SU-DHL-6 (cell line): ENCODE measurements at regions not wholly inside any gene's neighbourhood (a gene's known extent, or its start where the extent isn't known, plus 50 kb on each side); places are given as distances from the start of the nearest gene placed in this dataset.

Experiments
- H2AFZ ChIP-seq: fragments of 200-600 bp; sonication (generic); 2 replicates; pipeline ENCODE4 v1.6.1; 2014; ENCODE audit warnings: low read depth, mild to moderate bottlenecking, moderate library complexity, mixed read lengths, antibody characterized with exemption, low read length; ENCODE audit not compliant: severe bottlenecking
- H3F3A ChIP-seq: fragments of 200-600 bp; shearing (Covaris generic); 2 replicates; pipeline ENCODE4 v1.6.0; 2016; ENCODE audit warnings: antibody characterized with exemption, mild to moderate bottlenecking; ENCODE audit not compliant: insufficient read depth
- H3K27ac ChIP-seq: fragments of 200-600 bp; sonication (generic); 2 replicates; pipeline ENCODE4 v1.5.1; 2016; ENCODE audit warnings: low read depth, mild to moderate bottlenecking, low read length, moderate library complexity, mixed read lengths
- H3K27me3 ChIP-seq: fragments of 200-600 bp; sonication (generic), shearing (Covaris generic); 2 replicates; pipeline ENCODE4 v1.6.0; 2014; ENCODE audit warnings: mild to moderate bottlenecking, low read length
- H3K36me3 ChIP-seq: fragments of 200-600 bp; sonication (generic); 2 replicates; pipeline ENCODE4 v1.6.1; 2014; ENCODE audit warnings: mild to moderate bottlenecking, low read length, mixed read lengths
- H3K4me2 ChIP-seq: fragments of 300-600, 200-600 bp; shearing (Covaris generic), sonication (generic); 2 replicates; pipeline ENCODE4 v1.6.0; 2014; ENCODE audit warnings: low read length, low read depth, mild to moderate bottlenecking; ENCODE audit not compliant: poor library complexity, severe bottlenecking
- H3K4me3 ChIP-seq: fragments of 200-600 bp; sonication (generic); 2 replicates; pipeline ENCODE4 v1.5.1; 2014; ENCODE audit warnings: antibody characterized with exemption, low read length, mild to moderate bottlenecking, mixed read lengths; ENCODE audit not compliant: insufficient read depth, poor library complexity, severe bottlenecking
- H3K79me2 ChIP-seq: fragments of 200-600 bp; sonication (generic); 2 replicates; pipeline ENCODE4 v1.6.1; 2014; ENCODE audit warnings: mild to moderate bottlenecking, low read length, moderate library complexity; ENCODE audit not compliant: insufficient read depth
- H3K9ac ChIP-seq: fragments of 200-600 bp; sonication (generic); 2 replicates; pipeline ENCODE4 v1.7.0; 2014; ENCODE audit warnings: mild to moderate bottlenecking, low read length
- H3K9me2 ChIP-seq: fragments of 200-600 bp; sonication (generic); replicated peaks from 2 replicates; pipeline ENCODE4 v1.6.1; 2014; ENCODE audit warnings: low read length; ENCODE audit not compliant: insufficient read depth
- H3K9me3 ChIP-seq: fragments of 200-600 bp; sonication (generic); 2 replicates; pipeline ENCODE4 v1.6.1; 2014; ENCODE audit warnings: low read length, mixed read lengths; ENCODE audit not compliant: insufficient read depth
- H4K20me1 ChIP-seq: fragments of 200-600 bp; sonication (generic); 2 replicates; pipeline ENCODE4 v1.6.1; 2014; ENCODE audit warnings: low read depth, mild to moderate bottlenecking, antibody characterized with exemption, low read length, moderate library complexity, mixed read lengths
- CTCF ChIP-seq: fragments of 200-600 bp; sonication (generic); IDR thresholded peaks from one replicate; pipeline ENCODE4 v1.5.1; 2017; ENCODE audit warnings: antibody characterized with exemption, mild to moderate bottlenecking, low read length, moderate library complexity; ENCODE audit not compliant: insufficient read depth, poor library complexity, severe bottlenecking
- EZH2phosphoT487 ChIP-seq: fragments of 200-600 bp; sonication (generic), shearing (Covaris generic); conservative IDR thresholded peaks from 2 replicates; pipeline ENCODE4 v1.6.1; 2018; ENCODE audit warnings: mild to moderate bottlenecking, antibody characterized with exemption, low read length, moderate library complexity, mixed read lengths

- Histone ChIP-seq H3K9ac (no peak overlapping the region), H3F3A (no peaks in the 10 kb centered on the region), H3K27ac (no peak overlapping the region), H2AFZ (no peak overlapping the region), H3K36me3 (no peaks in the 10 kb centered on the region), H4K20me1 (no peaks in the 10 kb centered on the region), H3K9me2 (no peaks in the 10 kb centered on the region), H3K9me3 (no peaks in the 10 kb centered on the region), H3K79me2 (no peaks in the 10 kb centered on the region), H3K4me2 (no peak overlapping the region), H3K27me3 (no peaks in the 10 kb centered on the region), H3K4me3 (no peak overlapping the region)
- TF ChIP-seq EZH2phosphoT487 (no peak), CTCF (no peak)
These were observed 855.3 kb downstream of the MCTP2 start for GRCh38 chr15:95086531-95087252.

GRCh38 chr15:95087253-95087609, 855.9 kb downstream of the MCTP2 start:
- Histone ChIP-seq H3K9ac (no peak overlapping the region), H3K79me2 (no peaks in the 10 kb centered on the region), H2AFZ (no peak overlapping the region), H3K9me3 (no peaks in the 10 kb centered on the region), H3K4me3 (no peak overlapping the region), H3K9me2 (no peaks in the 10 kb centered on the region), H3K27ac (no peak overlapping the region), H4K20me1 (no peaks in the 10 kb centered on the region), H3F3A (no peaks in the 10 kb centered on the region), H3K4me2 (no peak overlapping the region), H3K27me3 (no peaks in the 10 kb centered on the region), H3K36me3 (no peaks in the 10 kb centered on the region)
- TF ChIP-seq EZH2phosphoT487 (no peak), CTCF (no peak)

- no peak for TF ChIP-seq EZH2phosphoT487
- TF ChIP-seq CTCF: no peak
- Histone ChIP-seq H3K36me3 (no peaks in the 10 kb centered on the region), H2AFZ (no peak overlapping the region), H3F3A (no peaks in the 10 kb centered on the region), H3K4me2 (no peak overlapping the region), H3K27me3 (no peaks in the 10 kb centered on the region), H3K27ac (no peak overlapping the region), H4K20me1 (no peaks in the 10 kb centered on the region), H3K79me2 (no peaks in the 10 kb centered on the region), H3K4me3 (no peak overlapping the region), H3K9me2 (no peaks in the 10 kb centered on the region), H3K9ac (no peak overlapping the region), H3K9me3 (no peaks in the 10 kb centered on the region)
These were observed 860.1 kb downstream of the MCTP2 start for GRCh38 chr15:95091444-95091843.

GRCh38 chr15:95095250-95095649, 863.9 kb downstream of the MCTP2 start:
- no peak for TF ChIP-seq CTCF
- no peak for TF ChIP-seq EZH2phosphoT487
- Histone ChIP-seq H3K9ac (no peak overlapping the region), H3K79me2 (no peaks in the 10 kb centered on the region), H3K27ac (no peak overlapping the region), H3K4me3 (no peak overlapping the region), H3K36me3 (no peaks in the 10 kb centered on the region), H3K4me2 (no peak overlapping the region), H3K9me3 (no peaks in the 10 kb centered on the region), H4K20me1 (no peaks in the 10 kb centered on the region), H3K9me2 (no peaks in the 10 kb centered on the region), H3K27me3 (no peaks in the 10 kb centered on the region), H2AFZ (no peak overlapping the region), H3F3A (no peaks in the 10 kb centered on the region)
